Kasumi-1 (cell line): ENCODE measurements at regions not wholly inside any gene's neighbourhood (a gene's known extent, or its start where the extent isn't known, plus 50 kb on each side); places are given as distances from the start of the nearest gene placed in this dataset.
"Not testable (repeated sequence)": the region's sequence is repeated elsewhere in the genome, so short reads cannot be mapped to it uniquely, and the experiment has no call there.

Source experiments
- DNase-seq, 2 experiments: peaks; one replicate each; lab custom pipeline; 2025; lab: John Stamatoyannopoulos, UW

DNA sequence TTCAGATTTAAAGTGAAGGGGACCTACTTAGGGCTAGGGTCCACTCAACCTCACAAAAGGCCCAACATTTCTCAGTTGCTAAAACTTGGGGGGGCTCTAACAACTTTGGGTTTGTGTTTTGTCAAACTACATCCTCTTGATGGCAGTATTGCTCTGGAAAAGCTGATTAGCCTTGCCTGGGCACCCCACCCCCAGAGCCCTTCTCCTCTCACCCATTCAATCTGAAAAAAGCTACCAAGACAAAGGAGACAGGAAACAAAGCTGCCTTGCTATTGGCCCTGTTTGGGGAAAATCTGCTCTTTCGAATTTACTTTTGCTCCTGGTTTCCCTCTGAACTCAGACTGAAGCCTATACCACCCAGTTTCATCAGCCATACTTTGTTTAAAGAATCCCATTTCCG, 195.2 kb upstream of the STK26 start:
- DNase-seq = peak; percentile 27 to 37

DNA sequence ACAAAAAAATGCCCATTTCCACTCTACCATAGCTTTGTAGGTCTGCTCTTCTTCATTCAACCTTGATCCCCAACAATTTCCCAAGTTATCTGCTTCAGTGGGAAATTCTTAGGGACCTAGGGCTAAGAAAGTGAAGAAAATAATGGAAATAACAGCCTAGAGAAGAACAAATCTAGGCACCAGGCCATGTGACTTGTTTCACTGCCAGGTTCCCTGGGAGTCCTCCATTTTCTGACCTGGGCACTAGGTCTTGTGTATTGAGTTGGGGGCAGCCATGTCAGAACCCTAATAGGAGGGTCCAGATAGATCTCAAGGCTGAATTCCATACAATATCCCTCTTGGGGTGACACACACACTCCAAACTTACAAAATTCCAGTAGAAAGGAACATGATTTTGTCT, 194.6 kb upstream of the STK26 start:
- DNase-seq = peak; percentile 3 to 5

DNA sequence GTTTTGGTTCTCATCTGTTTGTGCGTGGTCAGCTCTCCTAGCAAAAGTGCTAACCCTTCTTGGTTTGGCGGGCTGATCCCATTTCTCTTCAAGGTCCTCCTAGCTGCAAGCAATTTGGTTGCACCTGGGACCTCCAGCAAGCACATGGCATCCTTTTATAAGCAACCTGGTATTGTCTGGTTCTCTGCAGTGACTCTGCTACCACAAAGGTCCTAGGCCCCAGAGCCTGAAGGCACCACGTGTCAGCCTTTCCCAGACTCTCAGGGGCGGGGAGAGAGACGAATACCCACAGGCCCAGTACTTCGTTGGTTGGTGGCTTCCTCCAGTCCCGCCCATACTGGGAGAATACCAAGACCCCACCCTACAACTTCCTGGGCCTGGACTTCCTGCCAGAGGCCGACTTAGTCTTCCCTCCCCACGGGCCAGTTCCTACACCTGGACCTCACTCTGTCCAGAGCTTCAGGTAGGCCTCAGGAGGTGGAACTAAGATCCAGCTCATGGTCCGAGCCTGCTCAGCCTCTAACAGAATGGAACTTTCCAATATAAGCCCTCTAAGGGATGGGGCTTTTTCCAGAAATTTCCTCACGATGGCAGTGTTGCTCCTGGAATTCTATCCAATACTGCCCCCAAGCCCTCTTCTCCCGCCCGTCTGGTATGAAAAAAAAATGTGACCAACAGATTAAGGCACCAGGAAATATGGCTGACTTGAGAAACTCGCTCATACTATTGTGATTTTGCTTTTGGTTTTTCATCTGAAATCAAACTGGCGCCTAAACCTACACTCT, 192.5 kb upstream of the STK26 start:
- DNase-seq = peak; percentile 87 to 91

GRCh38 chrX:131831185-131831520, 191.9 kb upstream of the STK26 start:
- no peak for DNase-seq

GRCh38 chrX:131836161-131836560, 186.9 kb upstream of the STK26 start:
- DNase-seq = no peak

GRCh38 chrX:131837325-131837724, 185.8 kb upstream of the STK26 start:
- no peak for DNase-seq

DNA sequence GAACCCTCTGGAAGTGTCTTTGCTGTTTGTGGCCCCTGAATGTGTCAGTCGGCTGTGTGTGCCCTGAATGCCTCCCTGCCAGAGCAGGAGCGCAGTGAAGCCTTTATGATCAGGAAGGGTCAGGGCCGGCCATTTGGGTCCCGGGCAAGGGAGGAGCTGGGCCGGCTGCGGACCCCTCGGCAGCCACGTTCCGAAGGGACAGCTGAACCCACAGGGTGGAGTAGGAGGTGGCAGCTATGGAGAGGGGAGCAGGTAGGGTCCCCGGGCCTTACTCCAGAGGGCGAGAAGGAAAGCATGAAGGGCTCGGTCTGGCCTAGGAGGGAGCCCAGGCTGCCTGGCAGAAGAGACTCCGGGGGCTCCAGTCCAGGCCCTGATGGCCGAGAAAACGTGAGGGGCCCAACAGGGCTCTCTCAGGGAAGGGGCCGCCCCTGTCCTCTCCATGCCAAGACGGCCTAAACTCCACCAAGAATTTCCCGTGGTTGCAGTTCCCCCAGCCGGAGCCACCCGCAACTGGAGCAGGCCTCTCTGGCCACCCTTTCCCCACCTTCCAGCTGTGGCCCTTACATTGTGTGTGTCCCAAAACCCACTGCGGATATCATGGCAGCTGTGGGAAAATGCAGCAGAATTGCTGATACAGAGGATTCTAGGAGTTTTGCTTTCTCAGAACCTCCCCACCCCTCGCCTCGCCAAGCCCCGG, 182.2 kb upstream of the STK26 start:
- DNase-seq = no peak

- peak; percentile 35 to 61 for DNase-seq
These were observed 181.3 kb upstream of the STK26 start for GRCh38 chrX:131841496-131842437.

DNA sequence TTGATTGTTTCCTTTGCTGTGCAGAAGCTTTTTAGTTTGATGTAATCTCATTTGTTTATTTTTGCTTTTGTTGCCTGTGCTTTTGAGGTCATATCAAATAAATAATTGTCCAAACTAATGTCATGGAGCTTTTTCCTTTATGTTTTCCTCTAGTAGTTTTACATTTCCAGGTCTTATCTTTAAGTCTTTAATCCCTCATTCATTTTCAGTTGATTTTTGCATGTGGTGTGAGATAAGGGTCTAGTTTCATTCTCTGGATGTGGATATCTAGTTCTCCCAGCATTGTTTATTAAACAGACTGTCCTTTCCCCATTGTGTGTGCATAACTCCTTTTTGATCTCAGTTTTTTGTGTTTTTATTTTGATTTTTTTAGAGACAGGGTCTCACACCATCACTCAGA, 179.1 kb upstream of the STK26 start:
- DNase-seq = no peak

DNA sequence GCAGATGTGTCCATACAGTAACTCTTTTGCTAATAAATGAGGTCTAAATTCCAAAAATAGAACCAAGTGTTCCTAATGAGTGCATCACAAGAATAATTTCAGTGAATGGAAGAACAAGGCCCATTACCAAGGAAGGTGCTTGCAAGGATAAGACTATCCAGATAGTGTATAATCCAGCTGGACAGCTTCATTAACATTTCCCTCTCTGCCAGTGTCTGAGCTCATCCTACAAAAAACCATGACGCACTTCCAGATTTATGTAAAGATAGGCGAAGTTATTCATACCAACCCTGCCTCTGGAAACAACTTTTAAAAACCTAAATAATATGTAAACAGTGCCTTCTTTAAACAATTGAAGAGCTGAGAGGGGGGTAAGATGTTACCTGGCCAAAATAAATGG, 177.9 kb upstream of the STK26 start:
- no peak for DNase-seq

DNA sequence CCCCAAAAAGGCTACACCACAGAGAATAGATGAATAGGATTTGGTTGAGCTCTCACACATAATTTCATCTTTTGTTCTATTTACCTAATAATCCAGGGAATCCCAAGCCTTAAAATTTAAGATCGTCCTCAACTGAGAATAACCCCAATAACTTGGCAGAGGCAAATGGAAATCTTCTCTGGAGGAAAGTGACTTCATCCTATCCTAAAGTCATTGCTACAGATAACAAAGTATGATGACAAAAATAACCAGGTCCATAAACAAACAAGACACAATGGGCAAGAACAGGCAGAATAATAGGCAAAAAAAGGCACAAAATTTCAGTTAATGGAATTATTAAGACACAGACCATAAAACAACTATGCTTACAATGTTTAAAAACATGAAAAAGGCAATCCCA, 177.3 kb upstream of the STK26 start:
- DNase-seq = no peak

DNA sequence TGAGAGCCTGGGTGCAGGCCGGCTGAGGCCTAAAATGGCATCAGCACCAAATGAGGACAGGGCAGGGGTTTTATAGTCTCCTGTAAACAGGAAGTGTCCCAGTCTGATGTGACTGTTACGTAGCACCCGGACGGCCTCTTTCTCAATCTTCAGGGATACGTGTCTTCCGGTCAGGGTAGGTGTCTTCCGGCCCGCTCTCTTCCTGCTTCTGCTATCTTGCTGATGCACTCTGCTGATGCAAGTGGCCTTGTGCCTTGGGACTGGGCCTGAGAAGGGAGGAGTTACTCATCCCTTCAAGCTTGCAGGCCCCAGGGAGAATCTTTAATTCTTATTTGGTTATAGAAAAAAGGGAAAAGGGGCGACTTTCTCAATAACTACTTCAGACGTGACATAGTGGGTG, 172.1 kb upstream of the STK26 start:
- DNase-seq = not testable (repeated sequence)

DNA sequence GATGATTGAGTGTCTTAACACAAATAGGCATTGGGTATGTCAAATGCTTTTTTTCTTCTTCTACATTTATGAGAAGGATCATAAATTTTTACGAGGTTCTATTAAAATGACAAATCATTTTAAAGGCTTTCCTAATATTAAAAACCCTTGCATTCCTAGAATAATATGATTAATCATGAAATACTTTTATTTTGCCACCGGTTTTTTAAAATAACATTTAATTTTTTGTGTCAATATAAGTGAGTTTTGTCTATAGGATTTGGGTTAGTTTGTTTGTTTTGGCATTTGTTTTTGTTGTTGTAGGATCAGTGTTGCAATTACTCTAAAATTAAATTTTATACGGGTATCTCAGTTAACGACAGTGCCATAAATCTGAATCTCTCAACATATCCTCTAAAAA, 169.7 kb upstream of the STK26 start:
- no peak for DNase-seq

- peak; percentile 41 to 59 for DNase-seq
These were observed 168.5 kb upstream of the STK26 start for GRCh38 chrX:131854581-131854980.

DNA sequence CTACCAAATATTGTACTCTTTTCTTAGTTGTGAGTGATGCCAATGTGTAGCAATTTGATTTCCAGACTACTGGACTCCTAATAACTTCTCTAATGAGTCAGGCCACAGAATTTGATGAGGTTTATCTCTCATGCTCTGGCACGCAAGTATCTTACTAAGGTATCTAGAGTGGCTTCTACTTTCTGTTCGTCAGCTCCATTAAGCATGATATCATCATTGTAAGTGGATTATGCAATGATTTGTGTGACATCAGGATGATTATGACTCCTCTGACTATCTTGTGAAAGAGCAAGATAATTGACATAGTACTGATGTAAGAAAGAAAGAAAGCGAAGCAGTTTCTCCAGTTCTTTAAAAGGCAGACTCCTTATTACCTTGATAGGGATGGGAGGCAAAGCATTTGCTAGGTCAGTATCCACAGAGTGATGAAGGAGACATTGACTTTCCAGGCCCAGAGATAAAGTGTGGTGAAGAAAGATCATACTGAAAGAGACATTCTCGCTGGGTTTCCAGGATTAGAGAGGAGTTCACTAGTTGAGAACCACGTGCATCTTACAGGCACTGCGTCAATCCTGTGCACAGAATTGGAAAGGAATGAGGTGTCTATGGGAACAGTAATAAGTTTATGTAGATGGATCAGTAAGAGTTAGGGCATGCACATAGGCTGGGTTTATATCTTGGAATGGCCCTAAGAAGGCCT, 161.9 kb upstream of the STK26 start:
- no peak for DNase-seq

DNA sequence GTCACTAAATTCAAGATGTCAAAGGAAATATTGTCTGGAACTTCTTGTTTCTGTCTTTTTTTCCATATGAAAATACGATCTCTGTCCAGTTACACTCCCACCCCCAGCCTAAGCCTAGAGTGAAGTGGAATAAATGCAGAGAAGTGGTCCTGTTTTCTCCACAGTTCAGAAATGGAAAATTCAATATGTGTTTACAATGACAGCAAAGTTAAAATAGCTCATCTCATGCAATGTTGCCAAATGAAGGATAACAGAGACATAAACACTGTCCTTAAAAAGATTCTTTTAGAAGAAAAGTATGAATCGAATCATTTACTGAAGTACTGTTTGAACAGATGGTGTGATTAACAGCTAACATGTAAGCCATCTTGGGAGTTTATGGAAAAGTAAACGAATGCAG, 160.8 kb upstream of the STK26 start:
- no peak for DNase-seq

DNA sequence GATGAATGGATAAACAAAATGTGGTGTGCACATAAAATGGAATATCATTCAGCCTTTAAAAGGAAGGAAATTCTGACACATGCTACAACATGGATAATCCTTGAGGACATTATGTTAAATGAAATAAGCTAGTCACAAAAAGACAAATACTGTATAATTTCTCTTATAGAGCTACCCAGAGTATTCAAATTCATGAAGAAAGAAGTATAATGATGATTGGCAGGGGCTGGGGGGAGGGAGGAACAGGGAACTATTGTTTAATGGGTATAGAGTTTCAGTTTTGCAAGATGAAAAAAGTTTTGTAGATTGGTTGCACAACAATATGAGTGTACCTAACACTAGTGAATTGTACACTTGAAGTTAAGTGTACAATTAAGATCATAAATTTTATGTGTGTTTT, 153.9 kb upstream of the STK26 start:
- no peak for DNase-seq

- no peak for DNase-seq
These were observed 148.8 kb upstream of the STK26 start for GRCh38 chrX:131874300-131874699.

DNA sequence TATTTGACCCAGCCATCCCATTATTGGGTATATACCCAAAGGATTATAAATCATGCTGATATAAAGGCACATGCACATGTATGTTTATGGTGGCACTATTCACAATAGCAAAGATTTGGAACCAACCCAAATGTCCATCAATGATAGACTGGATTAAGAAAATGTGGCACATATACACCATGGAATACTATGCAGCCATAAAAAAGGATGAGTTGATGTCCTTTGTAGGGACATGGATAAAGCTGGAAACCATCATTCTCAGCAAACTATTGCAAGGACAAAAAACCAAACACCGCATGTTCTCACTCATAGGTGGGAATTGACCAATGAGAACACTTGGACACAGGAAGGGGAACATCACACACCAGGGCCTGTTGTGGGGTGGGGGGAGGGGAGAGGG, 147.3 kb upstream of the STK26 start:
- not testable (repeated sequence) for DNase-seq

- DNase-seq = peak in 1 of 2 experiments; percentile 0
These were observed 141.9 kb upstream of the STK26 start for GRCh38 chrX:131881194-131881593.

GRCh38 chrX:131885042-131885441, 138.1 kb upstream of the STK26 start:
- DNase-seq = not testable (repeated sequence)

GRCh38 chrX:131893857-131894256, 129.2 kb upstream of the STK26 start:
- DNase-seq = not testable (repeated sequence)
